ENCODE measurements at regions not wholly inside any gene's neighbourhood (a gene's known extent, or its start where the extent isn't known, plus 50 kb on each side); places are given as distances from the start of the nearest gene placed in this dataset.

- TF ChIP-seq REST (IDR thresholded peaks at IDR 0.05; ENCODE audit: low read depth) (no peak), ZNF274 (IDR thresholded peaks at IDR 0.05; ENCODE audit: low read depth, low read length) (no peak)
Observed at GRCh38 chr16:65665586-65665985, 543.7 kb upstream of the CDH11 start (continued).

- no peak for DNase-seq (ENCODE audit: low read depth, low spot score)
- no peaks in the 10 kb centered on the region for H4K20me1 ChIP-seq (ENCODE audit: insufficient read depth)
- no peak overlapping the region for H3K4me2 ChIP-seq (ENCODE audit: low read length)
- no peaks in the 10 kb centered on the region for H3K9me3 ChIP-seq (ENCODE audit: control insufficient read depth in 1 of 2, insufficient read depth in 1 of 2, low read depth in 1 of 2, low read length in 2 of 2)
- TF ChIP-seq FOSL1 (IDR thresholded peaks at IDR 0.05; ENCODE audit: low read depth) (no peak), TCF7L2 (IDR thresholded peaks at IDR 0.05; ENCODE audit: borderline replicate concordance, extremely low read depth, insufficient read depth, insufficient read length) (no peak), ZNF274 (IDR thresholded peaks at IDR 0.05; ENCODE audit: low read depth, low read length) (no peak), YY1 (IDR thresholded peaks at IDR 0.05; ENCODE audit: extremely low read depth, insufficient replicate concordance, low read depth, low read length) (no peak), EZH2phosphoT487 (IDR thresholded peaks at IDR 0.05; ENCODE audit: borderline replicate concordance) (no peak), ZFX (IDR thresholded peaks at IDR 0.05) (no peak), ZBTB33 (IDR thresholded peaks at IDR 0.05; ENCODE audit: extremely low read depth, insufficient replicate concordance, low read length) (no peak), RAD21 (IDR thresholded peaks at IDR 0.05; ENCODE audit: low read depth) (no peak), CTCF (IDR thresholded peaks at IDR 0.05 in 2 of 3, conservative IDR thresholded peaks at IDR 0.05 in 1 of 3; ENCODE audit: borderline replicate concordance in 1 of 3, insufficient read depth in 1 of 3, low read depth in 2 of 3, low read length in 2 of 3) (no peak), ELF1 (IDR thresholded peaks at IDR 0.05; ENCODE audit: borderline replicate concordance, low read depth) (no peak), EGR1 (IDR thresholded peaks at IDR 0.05; ENCODE audit: low read depth) (no peak), EZH2 (IDR thresholded peaks at IDR 0.05) (no peak), SP1 (IDR thresholded peaks at IDR 0.05; ENCODE audit: low read depth) (no peak)
- no peaks in the 10 kb centered on the region for H3K27me3 ChIP-seq (ENCODE audit: insufficient read depth, low read length)
- BruUV-seq (replicated peaks) = no TSS peak
- no peak for ATAC-seq
- RAD21 ChIA-PET (ENCODE audit: low non-redundant PET in 1 of 2, low total read pairs in 2 of 2, uncharacterized antibody in 2 of 2, unreplicated experiment in 2 of 2) = no interaction called here
- intact Hi-C loops (cut with micrococcal nuclease) = no loop called here
- POLR2A ChIA-PET = no interaction called here
- H2AFZ ChIP-seq (ENCODE audit: low read depth, low read length, poor library complexity, severe bottlenecking) = no peak overlapping the region
- no peak overlapping the region for H3K9ac ChIP-seq (ENCODE audit: low read length)
- CTCF ChIA-PET = no interaction called here
- H3K9me2 ChIP-seq (ENCODE audit: insufficient read depth) = no peaks in the 10 kb centered on the region
- no peaks in the 10 kb centered on the region for H3K36me3 ChIP-seq (ENCODE audit: control insufficient read depth in 1 of 2, insufficient read depth in 2 of 2, low read length in 2 of 2)
- no peaks in the 10 kb centered on the region for H3K4me1 ChIP-seq (ENCODE audit: control insufficient read depth in 1 of 2, insufficient read depth in 2 of 2, low read length in 2 of 2)
- no peak overlapping the region for H3K4me3 ChIP-seq (replicated peaks in 1 of 2; ENCODE audit: low read depth in 1 of 2, low read length in 2 of 2)
- H3K27ac ChIP-seq (ENCODE audit: low read depth, low read length) = no peak overlapping the region
- H3K79me2 ChIP-seq (ENCODE audit: insufficient read depth, low read length) = no peaks in the 10 kb centered on the region
Observed at GRCh38 chr16:65663774-65664173, 541.9 kb upstream of the CDH11 start.
